Kidney (tissue), 13 donors: ENCODE measurements at regions not wholly inside any gene's neighbourhood (a gene's known extent, or its start where the extent isn't known, plus 50 kb on each side); places are given as distances from the start of the nearest gene placed in this dataset.

Experiments used
- DNase-seq, 5 donors: peaks; one replicate each; pipeline ENCODE4 v3.0.0-alpha.2; 2013 to 2020
- FAIRE-seq: peaks from 2 replicates; lab custom pipeline; 2012; peaks lifted over from hg19 to GRCh38; lab: Jason Lieb, UNC
- H3K27ac ChIP-seq, 2 donors: one replicate each; pipeline ENCODE4 v1.7.0; 2013; ENCODE audit warnings: low read depth in 2 of 2, low read length in 2 of 2, inconsistent platforms in 1 of 2
- H3K27me3 ChIP-seq: one replicate; pipeline ENCODE4 v1.7.1; 2013; ENCODE audit warnings: low read length, inconsistent platforms; ENCODE audit not compliant: control insufficient read depth, insufficient read depth
- H3K36me3 ChIP-seq, 3 donors: one replicate each; pipeline versions ENCODE4 v1.7.0 to v1.7.1; 2013; ENCODE audit warnings: low read length in 3 of 3, control low read depth in 1 of 3, inconsistent platforms in 1 of 3; ENCODE audit not compliant: insufficient read depth in 3 of 3, control insufficient read depth in 2 of 3
- H3K4me1 ChIP-seq, 3 donors: one replicate each; pipeline versions ENCODE4 v1.7.0 to v1.7.1; 2013; ENCODE audit warnings: low read length in 3 of 3, inconsistent platforms in 1 of 3, low read depth in 1 of 3; ENCODE audit not compliant: control insufficient read depth in 2 of 3, insufficient read depth in 2 of 3
- H3K4me3 ChIP-seq, 3 donors: one replicate each; pipeline versions ENCODE4 v1.7.0 to v1.8.1; 2013; ENCODE audit warnings: low read length in 3 of 3, control low read depth in 1 of 3, inconsistent platforms in 1 of 3
- H3K9ac ChIP-seq, 3 donors: one replicate each; pipeline versions ENCODE4 v1.7.0 to v1.7.1; 2013; ENCODE audit warnings: low read length in 3 of 3, control low read depth in 1 of 3, inconsistent platforms in 1 of 3
- H3K9me3 ChIP-seq, 3 donors: one replicate each; pipeline versions ENCODE4 v1.7.0 to v1.7.1; 2013; ENCODE audit warnings: low read length in 3 of 3, control low read depth in 1 of 3, inconsistent platforms in 1 of 3; ENCODE audit not compliant: control insufficient read depth in 2 of 3, insufficient read depth in 1 of 3
- CTCF ChIP-seq: IDR thresholded peaks from 3 replicates; pipeline ENCODE4 v1.5.1; 2012; ENCODE audit warnings: mild to moderate bottlenecking, moderate library complexity, borderline replicate concordance; ENCODE audit not compliant: insufficient read depth; ENCODE audit errors: extremely low read depth
- intact Hi-C: fragments of 100-400 bp; cut with DNase I; formaldehyde crosslinking; loops from one replicate; pipeline ENCODE4 v1.11.1; 2022
- donor health status: control.
- donor health status: control.
- donor health status: control.
- donor health status: control.
- donor health status: control.
- donor health status: DM: yes; HTN: yes; CAD: no.
- donor health status: Normal renal cell carcinoma (clear cell type).

- Histone ChIP-seq H3K36me3 (no peaks in the 10 kb centered on the region), H3K9ac (no peak overlapping the region), H3K4me3 (no peak overlapping the region), H3K9me3 (no peaks in the 10 kb centered on the region), H3K27me3 (no peaks in the 10 kb centered on the region), H3K4me1 (no peaks in the 10 kb centered on the region), H3K27ac (no peak overlapping the region)
- intact Hi-C loops = no loop called here
- DNase-seq (no peak), FAIRE-seq (no peak)
- TF ChIP-seq CTCF = no peak
Observed at GRCh38 chr14:85911044-85911443, 381.1 kb downstream of the FLRT2 start.

GRCh38 chr14:85909581-85909980 lies 379.6 kb downstream of the FLRT2 start:
- DNase-seq = peak in 2 of 5 donors; percentile 21 to 43
- intact Hi-C loops = no loop called here

GRCh38 chr14:85907536-85907935 lies 377.6 kb downstream of the FLRT2 start:
- DNase-seq (no peak), FAIRE-seq (no peak)
- H3K4me3 ChIP-seq = no peak overlapping the region
- H3K9me3 ChIP-seq = no peaks in the 10 kb centered on the region
- H3K27me3 ChIP-seq = no peaks in the 10 kb centered on the region
- intact Hi-C loops = no loop called here
- no peaks in the 10 kb centered on the region for H3K36me3 ChIP-seq
- H3K4me1 ChIP-seq = no peaks in the 10 kb centered on the region
- no peak for TF ChIP-seq CTCF
- no peak overlapping the region for H3K9ac ChIP-seq
- no peak overlapping the region for H3K27ac ChIP-seq

More at GRCh38 chr14:85909581-85909980, 379.6 kb downstream of the FLRT2 start:
- Histone ChIP-seq H3K36me3 (no peaks in the 10 kb centered on the region), H3K9ac (no peak overlapping the region), H3K4me3 (no peak overlapping the region), H3K9me3 (no peaks in the 10 kb centered on the region), H3K27me3 (no peaks in the 10 kb centered on the region), H3K4me1 (no peaks in the 10 kb centered on the region), H3K27ac (no peak overlapping the region)
- no peak for TF ChIP-seq CTCF
- FAIRE-seq = no peak

- Histone ChIP-seq H3K27me3 (no peaks in the 10 kb centered on the region), H3K4me1 (no peaks in the 10 kb centered on the region), H3K27ac (no peak overlapping the region), H3K36me3 (no peaks in the 10 kb centered on the region), H3K9ac (no peak overlapping the region), H3K4me3 (no peak overlapping the region), H3K9me3 (no peaks in the 10 kb centered on the region)
- FAIRE-seq (no peak), DNase-seq (no peak)
- intact Hi-C loops = no loop called here
- TF ChIP-seq CTCF = no peak
Observed at GRCh38 chr14:85897808-85898207, 367.9 kb downstream of the FLRT2 start.
